ENCODE measurements at regions not wholly inside any gene's neighbourhood (a gene's known extent, or its start where the extent isn't known, plus 50 kb on each side); places are given as distances from the start of the nearest gene placed in this dataset.

DNA sequence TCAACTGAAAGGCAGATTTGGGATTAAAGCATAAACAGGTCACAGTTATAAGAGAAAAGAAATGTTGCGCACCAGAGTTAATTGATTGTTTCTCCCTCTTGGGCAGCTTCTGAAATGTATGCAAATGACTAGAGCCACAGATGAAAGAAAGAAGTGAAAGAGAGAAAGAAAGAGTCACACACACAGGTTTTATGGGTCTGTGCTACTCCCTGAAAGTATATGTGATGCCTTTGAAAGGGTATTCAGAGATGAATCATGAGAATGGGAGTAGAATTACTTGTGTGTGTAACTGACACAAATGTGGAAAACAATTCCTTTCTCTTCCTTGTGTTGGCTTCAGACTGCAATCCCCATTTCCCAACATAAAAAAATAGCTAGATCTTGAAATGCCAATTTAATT, 196.9 kb downstream of the FOXA2 start:
- Histone ChIP-seq H3K4me1 (ENCODE audit: insufficient read depth, low read length) (peaks cover 65% of the 10 kb centered on the region), H3K4me2 (ENCODE audit: low read length) (peak overlapping the region; percentile 59), H2AFZ (ENCODE audit: low read length) (0 out of 2 replicates have a peak overlapping the region, but pooled peaks have one; percentile 1), H3K9ac (ENCODE audit: low read length) (peak overlapping the region; percentile 18), H3K4me3 (ENCODE audit: low read length) (0 out of 2 replicates have a peak overlapping the region, but pooled peaks have one; percentile 1), H3K79me2 (ENCODE audit: low read length) (no peaks in the 10 kb centered on the region), H3K9me2 (replicated peaks; ENCODE audit: low read length) (no peaks in the 10 kb centered on the region), H3K9me3 (ENCODE audit: low read length) (no peaks in the 10 kb centered on the region), H3K27ac (ENCODE audit: low read length) (peak overlapping the region; percentile 87), H4K20me1 (ENCODE audit: low read length) (no peaks in the 10 kb centered on the region), H3F3A (ENCODE audit: low read length, unreplicated experiment) (no peaks in the 10 kb centered on the region), H3K27me3 (ENCODE audit: low read length) (no peaks in the 10 kb centered on the region), H3K36me3 (ENCODE audit: low read depth, low read length) (no peaks in the 10 kb centered on the region)
- intact Hi-C loops (cut with micrococcal nuclease), result loop anchor here (1.0 to 10.0 kb wide), 5 partner anchors 65 to 967 kb away; partner anchors contain the start of genes FOXA2 and NXT1
- CTCF ChIA-PET, result interaction anchor here (0.7 kb wide), 1 partner anchor 200 kb away, joined by 3 read pairs; no protein-coding TSS in a partner anchor
- DNase-seq (peak; percentile 66), ATAC-seq (peak; percentile 15)
- POLR2A ChIA-PET (ENCODE audit: unreplicated experiment), result no interaction called here
- no TSS peak for BruUV-seq (replicated peaks)
- TF ChIP-seq EZH2 (IDR thresholded peaks at IDR 0.05; ENCODE audit: low read length, unreplicated experiment), result no peak
- TF ChIP-seq EZH2phosphoT487 (IDR thresholded peaks at IDR 0.05; ENCODE audit: borderline replicate concordance, low read length), result no peak
- TF ChIP-seq, protein P1, sequence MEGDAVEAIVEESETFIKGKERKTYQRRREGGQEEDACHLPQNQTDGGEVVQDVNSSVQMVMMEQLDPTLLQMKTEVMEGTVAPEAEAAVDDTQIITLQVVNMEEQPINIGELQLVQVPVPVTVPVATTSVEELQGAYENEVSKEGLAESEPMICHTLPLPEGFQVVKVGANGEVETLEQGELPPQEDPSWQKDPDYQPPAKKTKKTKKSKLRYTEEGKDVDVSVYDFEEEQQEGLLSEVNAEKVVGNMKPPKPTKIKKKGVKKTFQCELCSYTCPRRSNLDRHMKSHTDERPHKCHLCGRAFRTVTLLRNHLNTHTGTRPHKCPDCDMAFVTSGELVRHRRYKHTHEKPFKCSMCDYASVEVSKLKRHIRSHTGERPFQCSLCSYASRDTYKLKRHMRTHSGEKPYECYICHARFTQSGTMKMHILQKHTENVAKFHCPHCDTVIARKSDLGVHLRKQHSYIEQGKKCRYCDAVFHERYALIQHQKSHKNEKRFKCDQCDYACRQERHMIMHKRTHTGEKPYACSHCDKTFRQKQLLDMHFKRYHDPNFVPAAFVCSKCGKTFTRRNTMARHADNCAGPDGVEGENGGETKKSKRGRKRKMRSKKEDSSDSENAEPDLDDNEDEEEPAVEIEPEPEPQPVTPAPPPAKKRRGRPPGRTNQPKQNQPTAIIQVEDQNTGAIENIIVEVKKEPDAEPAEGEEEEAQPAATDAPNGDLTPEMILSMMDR (conservative IDR thresholded peaks at IDR 0.05; ENCODE audit: low read depth, low read length), result no peak

DNA sequence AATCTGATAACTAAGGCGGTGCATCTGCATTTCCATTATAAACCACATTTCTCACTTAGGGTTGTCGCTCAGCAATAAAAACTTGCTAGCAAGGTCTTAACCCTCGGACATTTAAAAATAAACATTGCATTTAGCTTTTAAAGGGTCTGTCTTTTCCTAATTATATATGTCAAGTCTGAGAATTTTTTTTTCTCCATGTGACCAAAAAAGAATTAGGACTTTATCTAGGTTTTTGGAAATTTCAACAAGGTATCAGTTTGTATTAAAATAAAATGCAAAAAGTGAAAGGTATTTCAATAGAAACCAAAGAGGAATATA, 198.1 kb downstream of the FOXA2 start:
- no peak overlapping the region for H3K4me2 ChIP-seq (ENCODE audit: low read length)
- no TSS peak for BruUV-seq (replicated peaks)
- H3K4me1 ChIP-seq (ENCODE audit: insufficient read depth, low read length), result peaks cover 69% of the 10 kb centered on the region
- no peaks in the 10 kb centered on the region for H3K36me3 ChIP-seq (ENCODE audit: low read depth, low read length)
- DNase-seq, result no peak
- no peaks in the 10 kb centered on the region for H3K9me2 ChIP-seq (replicated peaks; ENCODE audit: low read length)
- H3K27ac ChIP-seq (ENCODE audit: low read length), result no peak overlapping the region
- H3K79me2 ChIP-seq (ENCODE audit: low read length), result no peaks in the 10 kb centered on the region
- no peaks in the 10 kb centered on the region for H3F3A ChIP-seq (ENCODE audit: low read length, unreplicated experiment)
- ChIA-PET CTCF (no interaction called here), POLR2A (ENCODE audit: unreplicated experiment) (no interaction called here)
- intact Hi-C loops (cut with micrococcal nuclease), result loop anchor here (2.0 to 10.0 kb wide), 4 partner anchors 67 to 969 kb away; partner anchors contain the start of gene NXT1
- no peak overlapping the region for H3K9ac ChIP-seq (ENCODE audit: low read length)
- no peak overlapping the region for H3K4me3 ChIP-seq (ENCODE audit: low read length)
- no peaks in the 10 kb centered on the region for H4K20me1 ChIP-seq (ENCODE audit: low read length)
- H2AFZ ChIP-seq (ENCODE audit: low read length), result no peak overlapping the region
- TF ChIP-seq EZH2phosphoT487 (IDR thresholded peaks at IDR 0.05; ENCODE audit: borderline replicate concordance, low read length), result no peak
- TF ChIP-seq EZH2 (IDR thresholded peaks at IDR 0.05; ENCODE audit: low read length, unreplicated experiment), result no peak
- TF ChIP-seq, protein P1 (conservative IDR thresholded peaks at IDR 0.05; ENCODE audit: low read depth, low read length), result no peak; the same call in 1 of the 2 replicates
- no peaks in the 10 kb centered on the region for H3K27me3 ChIP-seq (ENCODE audit: low read length)
- ATAC-seq, result no peak
- no peaks in the 10 kb centered on the region for H3K9me3 ChIP-seq (ENCODE audit: low read length)

DNA sequence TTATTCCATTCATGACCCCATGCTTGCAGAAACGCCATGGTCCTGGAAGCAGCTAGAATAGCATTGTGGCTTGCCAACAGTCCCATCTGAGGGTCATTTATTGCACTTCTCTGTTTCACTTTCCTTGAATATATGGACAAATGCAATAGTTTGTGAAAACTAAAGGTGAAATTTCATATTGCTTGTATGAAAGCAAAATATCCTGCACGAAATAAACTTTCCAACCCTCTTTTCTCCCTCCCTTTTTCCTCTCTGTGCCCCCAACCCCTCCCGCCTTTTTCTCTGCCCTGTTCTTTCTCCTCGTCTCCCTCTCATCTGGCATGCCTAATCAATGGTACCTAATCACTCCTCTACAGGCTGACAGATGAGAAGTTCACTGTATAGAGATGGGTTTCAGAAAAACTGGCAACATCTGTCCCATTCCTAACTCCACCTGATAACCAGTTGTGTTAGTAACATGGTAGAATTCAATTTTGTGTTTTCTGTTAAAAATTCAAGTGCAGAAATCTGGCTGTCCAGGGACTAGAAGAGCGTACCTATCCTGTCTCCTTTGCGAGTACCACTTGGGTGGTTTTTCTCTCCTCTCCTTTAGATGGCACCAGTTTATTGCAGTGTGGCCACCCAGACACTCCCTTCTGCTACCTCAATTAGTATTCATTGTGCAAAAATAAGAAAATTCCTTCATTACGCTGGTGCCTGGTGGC, 198.6 kb downstream of the FOXA2 start:
- Histone ChIP-seq H2AFZ (ENCODE audit: low read length) (no peak overlapping the region), H3K4me2 (ENCODE audit: low read length) (no peak overlapping the region), H3K4me3 (ENCODE audit: low read length) (no peak overlapping the region), H3K27me3 (ENCODE audit: low read length) (no peaks in the 10 kb centered on the region), H3K79me2 (ENCODE audit: low read length) (no peaks in the 10 kb centered on the region), H3K9ac (ENCODE audit: low read length) (no peak overlapping the region), H3K9me3 (ENCODE audit: low read length) (no peaks in the 10 kb centered on the region), H3F3A (ENCODE audit: low read length, unreplicated experiment) (no peaks in the 10 kb centered on the region), H3K27ac (ENCODE audit: low read length) (no peak overlapping the region), H3K36me3 (ENCODE audit: low read depth, low read length) (no peaks in the 10 kb centered on the region), H3K9me2 (replicated peaks; ENCODE audit: low read length) (no peaks in the 10 kb centered on the region), H3K4me1 (ENCODE audit: insufficient read depth, low read length) (peaks cover 64% of the 10 kb centered on the region), H4K20me1 (ENCODE audit: low read length) (no peaks in the 10 kb centered on the region)
- CTCF ChIA-PET, result no interaction called here
- intact Hi-C loops (cut with micrococcal nuclease), result loop anchor here (2.0 to 10.0 kb wide), 4 partner anchors 67 to 969 kb away; partner anchors contain the start of gene NXT1
- BruUV-seq (replicated peaks), result no TSS peak
- POLR2A ChIA-PET (ENCODE audit: unreplicated experiment), result no interaction called here
- ATAC-seq, result no peak
- TF ChIP-seq, protein P1 (conservative IDR thresholded peaks at IDR 0.05; ENCODE audit: low read depth, low read length), result peak; percentile 84
- no peak for TF ChIP-seq EZH2 (IDR thresholded peaks at IDR 0.05; ENCODE audit: low read length, unreplicated experiment)
- DNase-seq, result peak; percentile 60

All from PC-3 (cell line).